COLO668 (cell line): ENCODE measurements at regions not wholly inside any gene's neighbourhood (a gene's known extent, or its start where the extent isn't known, plus 50 kb on each side); places are given as distances from the start of the nearest gene placed in this dataset.

Experiments used
- DNase-seq: peaks from one replicate; lab custom pipeline; 2025; ENCODE audit not compliant: unreplicated experiment; lab: John Stamatoyannopoulos, UW

- no peak for DNase-seq
Observed at GRCh38 chr1:2865571-2866421, 64.3 kb upstream of the TTC34 start.

GRCh38 chr1:2866422-2867086 is 65.1 kb upstream of the TTC34 start:
- peak; percentile 54 for DNase-seq

- no peak for DNase-seq
Observed at GRCh38 chr1:2867087-2867425, 65.6 kb upstream of the TTC34 start.

- DNase-seq, result no peak
Observed at GRCh38 chr1:2867861-2868260, 66.4 kb upstream of the TTC34 start.

- DNase-seq, result no peak
Observed at GRCh38 chr1:2868571-2869195, 67.2 kb upstream of the TTC34 start.

GRCh38 chr1:2871246-2871815 is 69.8 kb upstream of the TTC34 start:
- no peak for DNase-seq

- no peak for DNase-seq
Observed at GRCh38 chr1:2874207-2874606, 72.7 kb upstream of the TTC34 start.

- no peak for DNase-seq
Observed at GRCh38 chr1:2874607-2875480, 73.4 kb upstream of the TTC34 start.

- DNase-seq, result peak; percentile 34
Observed at GRCh38 chr1:2875707-2876561, 74.4 kb upstream of the TTC34 start.

GRCh38 chr1:2876846-2877245 is 75.4 kb upstream of the TTC34 start:
- DNase-seq, result no peak

GRCh38 chr1:2877391-2877790 is 75.9 kb upstream of the TTC34 start:
- no peak for DNase-seq

- no peak for DNase-seq
Observed at GRCh38 chr1:2878591-2878990, 77.1 kb upstream of the TTC34 start.

GRCh38 chr1:2879026-2879425 is 77.5 kb upstream of the TTC34 start:
- no peak for DNase-seq

GRCh38 chr1:2879591-2879990 is 78.1 kb upstream of the TTC34 start:
- DNase-seq, result no peak

GRCh38 chr1:2880086-2880485 is 78.6 kb upstream of the TTC34 start:
- no peak for DNase-seq

GRCh38 chr1:2880812-2881295 is 79.4 kb upstream of the TTC34 start:
- DNase-seq, result no peak

- no peak for DNase-seq
Observed at GRCh38 chr1:2881556-2881955, 80.1 kb upstream of the TTC34 start.

GRCh38 chr1:2882966-2883696 is 81.6 kb upstream of the TTC34 start:
- DNase-seq, result peak; percentile 18

GRCh38 chr1:2885001-2885400 is 83.5 kb upstream of the TTC34 start:
- no peak for DNase-seq
